ENCODE measurements at regions not wholly inside any gene's neighbourhood (a gene's known extent, or its start where the extent isn't known, plus 50 kb on each side); places are given as distances from the start of the nearest gene placed in this dataset.

- no peak for DNase-seq (ENCODE audit: missing footprints)
- ATAC-seq = no peak
- intact Hi-C loops (cut with DNase I) = no loop called here
Observed at GRCh38 chr1:221620437-221621384, 121.2 kb downstream of the DUSP10 start.

GRCh38 chr1:221621683-221622082, 120.2 kb downstream of the DUSP10 start:
- DNase-seq (ENCODE audit: missing footprints) (no peak), ATAC-seq (no peak)
- intact Hi-C loops (cut with DNase I) = no loop called here

- DNase-seq (ENCODE audit: missing footprints) (no peak), ATAC-seq (no peak)
- intact Hi-C loops (cut with DNase I) = no loop called here
Observed at GRCh38 chr1:221622389-221622788, 119.5 kb downstream of the DUSP10 start.

GRCh38 chr1:221625026-221625425, 116.9 kb downstream of the DUSP10 start:
- intact Hi-C loops (cut with DNase I) = no loop called here
- no peak for DNase-seq (ENCODE audit: missing footprints)
- no peak for ATAC-seq

GRCh38 chr1:221626041-221626440, 115.8 kb downstream of the DUSP10 start:
- intact Hi-C loops (cut with DNase I) = no loop called here
- DNase-seq (ENCODE audit: missing footprints) (no peak), ATAC-seq (no peak)

GRCh38 chr1:221630236-221630635, 111.7 kb downstream of the DUSP10 start:
- DNase-seq (ENCODE audit: missing footprints) (no peak), ATAC-seq (no peak)
- intact Hi-C loops (cut with DNase I) = no loop called here

GRCh38 chr1:221631556-221631955, 110.3 kb downstream of the DUSP10 start:
- ATAC-seq = no peak
- intact Hi-C loops (cut with DNase I) = no loop called here
- no peak for DNase-seq (ENCODE audit: missing footprints)

- DNase-seq (ENCODE audit: missing footprints) (no peak), ATAC-seq (no peak)
- intact Hi-C loops (cut with DNase I) = no loop called here
Observed at GRCh38 chr1:221632072-221632471, 109.8 kb downstream of the DUSP10 start.

GRCh38 chr1:221633841-221634409, 108.0 kb downstream of the DUSP10 start:
- DNase-seq (ENCODE audit: missing footprints) (no peak), ATAC-seq (no peak)
- intact Hi-C loops (cut with DNase I) = no loop called here

GRCh38 chr1:221634606-221635005, 107.3 kb downstream of the DUSP10 start:
- no peak for DNase-seq (ENCODE audit: missing footprints)
- ATAC-seq = no peak
- intact Hi-C loops (cut with DNase I) = loop anchor here (5.0 kb wide), 1 partner anchor 92 kb away; no protein-coding TSS in a partner anchor

- ATAC-seq (no peak), DNase-seq (ENCODE audit: missing footprints) (no peak)
- intact Hi-C loops (cut with DNase I) = loop anchor here (5.0 kb wide), 1 partner anchor 93 kb away; no protein-coding TSS in a partner anchor
Observed at GRCh38 chr1:221635305-221635704, 106.6 kb downstream of the DUSP10 start.

- intact Hi-C loops (cut with DNase I) = loop anchor here (5.0 kb wide), 1 partner anchor 94 kb away; no protein-coding TSS in a partner anchor
- ATAC-seq (no peak), DNase-seq (ENCODE audit: missing footprints) (no peak)
Observed at GRCh38 chr1:221636096-221636495, 105.8 kb downstream of the DUSP10 start.

- ATAC-seq (no peak), DNase-seq (ENCODE audit: missing footprints) (no peak)
- intact Hi-C loops (cut with DNase I) = loop anchor here (5.0 kb wide), 1 partner anchor 95 kb away; no protein-coding TSS in a partner anchor
Observed at GRCh38 chr1:221636967-221637366, 104.9 kb downstream of the DUSP10 start.

GRCh38 chr1:221637641-221638041, 104.2 kb downstream of the DUSP10 start:
- intact Hi-C loops (cut with DNase I) = loop anchor here (5.0 kb wide), 1 partner anchor 95 kb away; no protein-coding TSS in a partner anchor
- DNase-seq (ENCODE audit: missing footprints) (no peak), ATAC-seq (peak; percentile 75)

- intact Hi-C loops (cut with DNase I) = loop anchor here (5.0 kb wide), 1 partner anchor 96 kb away; no protein-coding TSS in a partner anchor
- DNase-seq (ENCODE audit: missing footprints) (no peak), ATAC-seq (no peak)
Observed at GRCh38 chr1:221638595-221638994, 103.3 kb downstream of the DUSP10 start.

GRCh38 chr1:221641811-221642210, 100.1 kb downstream of the DUSP10 start:
- no peak for ATAC-seq
- DNase-seq (ENCODE audit: missing footprints) = no peak
- intact Hi-C loops (cut with DNase I) = no loop called here

GRCh38 chr1:221643404-221644144, 98.3 kb downstream of the DUSP10 start:
- ATAC-seq (no peak), DNase-seq (ENCODE audit: missing footprints) (no peak)
- intact Hi-C loops (cut with DNase I) = no loop called here

- DNase-seq (ENCODE audit: missing footprints) (no peak), ATAC-seq (no peak)
- intact Hi-C loops (cut with DNase I) = no loop called here
Observed at GRCh38 chr1:221644145-221644448, 97.8 kb downstream of the DUSP10 start.

GRCh38 chr1:221644663-221645258, 97.1 kb downstream of the DUSP10 start:
- no peak for ATAC-seq
- intact Hi-C loops (cut with DNase I) = no loop called here
- no peak for DNase-seq (ENCODE audit: missing footprints)
